DMS53 treated with DMSO at 0.1 percent for 48 hours (cell line): ENCODE measurements at regions not wholly inside any gene's neighbourhood (a gene's known extent, or its start where the extent isn't known, plus 50 kb on each side); places are given as distances from the start of the nearest gene placed in this dataset.

ENCODE experiments used
- DNase-seq: peaks from one replicate; lab custom pipeline; 2025; ENCODE audit not compliant: unreplicated experiment; lab: John Stamatoyannopoulos, UW

GRCh38 chr11:81899156-81899555 lies 834.5 kb downstream of the FAM181B start:
- DNase-seq: no peak

- no peak for DNase-seq
Observed at GRCh38 chr11:81897639-81898038, 836.0 kb downstream of the FAM181B start.

- DNase-seq: no peak
Observed at GRCh38 chr11:81895258-81895657, 838.4 kb downstream of the FAM181B start.

- DNase-seq: no peak
Observed at GRCh38 chr11:81892770-81893635, 840.7 kb downstream of the FAM181B start.

- DNase-seq: peak; percentile 38
Observed at GRCh38 chr11:81888391-81888790, 845.3 kb downstream of the FAM181B start.

GRCh38 chr11:81887671-81888070 lies 846.0 kb downstream of the FAM181B start:
- no peak for DNase-seq

GRCh38 chr11:81886406-81887075 lies 847.1 kb downstream of the FAM181B start:
- DNase-seq: no peak

GRCh38 chr11:81874635-81875034 lies 859.0 kb downstream of the FAM181B start:
- no peak for DNase-seq

GRCh38 chr11:81870815-81871214 lies 862.8 kb downstream of the FAM181B start:
- peak; percentile 10 for DNase-seq

- no peak for DNase-seq
Observed at GRCh38 chr11:81870066-81870412, 863.6 kb downstream of the FAM181B start.

GRCh38 chr11:81869351-81870065 lies 864.2 kb downstream of the FAM181B start:
- no peak for DNase-seq

GRCh38 chr11:81866896-81867295 lies 866.8 kb downstream of the FAM181B start:
- no peak for DNase-seq

- DNase-seq: no peak
Observed at GRCh38 chr11:81857386-81857785, 876.3 kb downstream of the FAM181B start.

GRCh38 chr11:81853791-81854190 lies 879.9 kb downstream of the FAM181B start:
- DNase-seq: no peak

- DNase-seq: no peak
Observed at GRCh38 chr11:81852896-81853295, 880.8 kb downstream of the FAM181B start.

GRCh38 chr11:81840380-81840779 lies 893.3 kb downstream of the FAM181B start:
- DNase-seq: no peak

GRCh38 chr11:81839976-81840375 lies 893.7 kb downstream of the FAM181B start:
- DNase-seq: no peak

GRCh38 chr11:81839016-81839415 lies 894.6 kb downstream of the FAM181B start:
- no peak for DNase-seq

- DNase-seq: no peak
Observed at GRCh38 chr11:81829976-81830375, 903.7 kb downstream of the FAM181B start.

GRCh38 chr11:81825346-81825745 lies 908.3 kb downstream of the FAM181B start:
- DNase-seq: no peak

- no peak for DNase-seq
Observed at GRCh38 chr11:81819462-81819861, 914.2 kb downstream of the FAM181B start.

GRCh38 chr11:81804858-81805257 lies 928.8 kb downstream of the FAM181B start:
- DNase-seq: no peak
